Progenitor cell of endocrine pancreas (in vitro differentiated cells): ENCODE measurements at regions not wholly inside any gene's neighbourhood (a gene's known extent, or its start where the extent isn't known, plus 50 kb on each side); places are given as distances from the start of the nearest gene placed in this dataset.
"Not testable (repeated sequence)": the region's sequence is repeated elsewhere in the genome, so short reads cannot be mapped to it uniquely, and the experiment has no call there.

Source experiments
- DNase-seq: peaks from one replicate; pipeline ENCODE4 v3.0.0; 2021; ENCODE audit warnings: low spot score; ENCODE audit not compliant: unreplicated experiment
- H3K27ac Mint-ChIP-seq: 2 replicates; pipeline ENCODE4 v1.8.0; 2021; ENCODE audit warnings: mild to moderate bottlenecking, moderate library complexity, mixed read lengths
- H3K27me3 Mint-ChIP-seq: 2 replicates; pipeline ENCODE4 v1.8.0; 2021; ENCODE audit warnings: mixed read lengths
- H3K36me3 Mint-ChIP-seq: 2 replicates; pipeline ENCODE4 v1.8.0; 2022; ENCODE audit warnings: mixed read lengths; ENCODE audit not compliant: insufficient read depth
- H3K4me1 Mint-ChIP-seq: 2 replicates; pipeline ENCODE4 v1.8.0; 2021; ENCODE audit warnings: low read depth, mixed read lengths
- H3K4me3 Mint-ChIP-seq: 2 replicates; pipeline ENCODE4 v1.8.0; 2021; ENCODE audit warnings: low read depth, mild to moderate bottlenecking, moderate library complexity, mixed read lengths
- H3K9me3 Mint-ChIP-seq: 2 replicates; pipeline ENCODE4 v1.8.0; 2021; ENCODE audit warnings: low read depth, mixed read lengths
- CTCF ChIP-seq: fragments of 200-600 bp; sonication (generic); IDR thresholded peaks from one replicate; pipeline ENCODE4 v1.5.0; 2021; ENCODE audit warnings: antibody characterized with exemption, mild to moderate bottlenecking; ENCODE audit not compliant: unreplicated experiment

- no peak for TF ChIP-seq CTCF
- Mint-ChIP-seq H3K36me3 (no peaks in the 10 kb centered on the region), H3K9me3 (peaks cover under 1% of the 10 kb centered on the region), H3K4me1 (peaks cover 23% of the 10 kb centered on the region), H3K27me3 (no peaks in the 10 kb centered on the region), H3K4me3 (no peak overlapping the region), H3K27ac (no peak overlapping the region)
- DNase-seq = no peak
Observed at GRCh38 chr11:57937431-57937830, 86.2 kb upstream of the OR9Q1 start.

DNA sequence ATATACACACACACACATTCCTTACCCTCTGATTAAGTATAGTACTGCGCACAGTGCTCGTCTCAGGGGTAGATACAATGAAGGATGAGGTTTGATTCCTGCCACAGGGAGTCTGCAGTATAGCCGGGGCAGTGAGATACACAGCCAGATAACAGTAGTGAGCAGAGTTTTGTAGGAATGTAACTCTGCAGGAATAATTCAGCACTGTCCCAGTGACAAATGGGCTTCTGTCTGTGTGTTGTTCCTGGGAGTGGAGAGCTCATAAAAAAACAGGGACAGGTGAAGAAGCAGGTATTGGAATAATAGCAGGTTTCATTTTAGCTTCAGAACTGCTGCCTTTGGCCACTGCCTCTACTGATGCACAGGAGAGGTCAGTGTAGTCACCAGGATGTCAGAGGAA, 85.3 kb upstream of the OR9Q1 start:
- Mint-ChIP-seq H3K36me3 (no peaks in the 10 kb centered on the region), H3K27ac (no peak overlapping the region), H3K4me1 (peaks cover 29% of the 10 kb centered on the region), H3K27me3 (no peaks in the 10 kb centered on the region), H3K9me3 (peaks cover 3% of the 10 kb centered on the region), H3K4me3 (no peak overlapping the region)
- no peak for DNase-seq
- no peak for TF ChIP-seq CTCF

DNA sequence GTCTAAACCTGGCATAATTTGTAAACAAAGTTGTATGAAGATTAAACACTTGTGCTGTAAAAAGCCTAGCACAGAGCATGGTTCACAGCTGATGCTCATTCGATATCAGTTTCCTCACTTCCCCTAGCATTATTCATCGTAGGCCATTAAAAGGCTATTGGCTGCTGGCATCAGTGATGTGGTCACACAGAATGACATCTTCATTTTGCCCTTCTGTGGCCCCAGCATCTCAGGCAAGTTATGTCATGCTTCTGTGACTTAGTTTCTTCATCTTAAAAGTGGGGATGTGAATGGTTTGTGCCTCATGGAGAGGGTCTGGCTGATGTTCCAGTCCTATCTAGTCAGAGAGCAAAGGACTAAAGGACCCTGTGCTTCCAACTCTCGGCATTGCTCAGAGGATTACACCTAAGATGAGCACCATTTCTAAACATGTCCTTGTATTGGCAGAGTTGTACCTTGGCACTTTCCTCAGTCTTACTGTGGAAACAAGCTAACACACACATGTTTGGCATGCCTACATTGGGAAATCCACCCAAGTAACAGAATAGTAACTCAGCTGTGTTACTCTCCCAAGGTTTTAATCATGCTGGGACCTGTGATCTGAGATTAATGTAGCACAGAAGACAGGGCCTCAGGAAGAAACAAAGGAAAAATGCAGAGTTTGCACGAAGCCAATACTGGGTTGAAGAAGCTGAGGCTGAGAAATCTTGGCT, 83.5 kb upstream of the OR9Q1 start:
- Mint-ChIP-seq H3K4me1 (peaks cover 29% of the 10 kb centered on the region), H3K27me3 (no peaks in the 10 kb centered on the region), H3K9me3 (peaks cover 6% of the 10 kb centered on the region), H3K36me3 (peaks cover 2% of the 10 kb centered on the region), H3K4me3 (no peak overlapping the region), H3K27ac (no peak overlapping the region)
- no peak for TF ChIP-seq CTCF
- DNase-seq = no peak

GRCh38 chr11:57941875-57942274, 81.8 kb upstream of the OR9Q1 start:
- peaks cover 11% of the 10 kb centered on the region for H3K9me3 Mint-ChIP-seq
- peaks cover 29% of the 10 kb centered on the region for H3K4me1 Mint-ChIP-seq
- no peak overlapping the region for H3K4me3 Mint-ChIP-seq
- H3K27ac Mint-ChIP-seq = no peak overlapping the region
- DNase-seq = no peak
- no peak for TF ChIP-seq CTCF
- no peaks in the 10 kb centered on the region for H3K27me3 Mint-ChIP-seq
- H3K36me3 Mint-ChIP-seq = peaks cover 2% of the 10 kb centered on the region

DNA sequence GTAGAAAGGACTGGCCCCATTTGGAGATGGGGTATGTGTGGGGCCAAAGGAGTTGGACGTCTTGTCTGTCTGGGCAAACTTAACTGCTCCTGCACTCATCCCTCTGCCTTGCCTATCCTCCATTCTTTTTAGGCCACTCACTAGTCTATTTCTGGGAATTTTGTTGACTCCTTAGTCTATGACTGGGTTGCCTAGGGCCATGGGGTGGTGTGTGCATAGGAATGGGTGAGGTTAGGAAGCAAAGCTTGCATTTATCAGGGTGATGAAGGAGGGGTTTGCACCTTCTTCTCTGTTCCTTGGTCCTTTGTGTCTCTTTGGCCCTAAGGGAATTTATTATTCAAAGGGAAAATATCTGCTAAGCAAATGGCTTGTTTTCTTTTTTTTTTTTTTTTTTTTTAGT, 80.9 kb upstream of the OR9Q1 start:
- Mint-ChIP-seq H3K9me3 (peaks cover 11% of the 10 kb centered on the region), H3K36me3 (peaks cover 2% of the 10 kb centered on the region), H3K27ac (no peak overlapping the region), H3K4me1 (peaks cover 28% of the 10 kb centered on the region), H3K27me3 (no peaks in the 10 kb centered on the region), H3K4me3 (no peak overlapping the region)
- TF ChIP-seq CTCF = no peak
- no peak for DNase-seq

- not testable (repeated sequence) for H3K27me3 Mint-ChIP-seq, H3K4me3 Mint-ChIP-seq, H3K36me3 Mint-ChIP-seq, H3K27ac Mint-ChIP-seq, DNase-seq
- Mint-ChIP-seq H3K4me1 (peaks cover 23% of the 10 kb centered on the region), H3K9me3 (peaks cover 11% of the 10 kb centered on the region)
Observed at GRCh38 chr11:57943766-57944165, 79.9 kb upstream of the OR9Q1 start.
